GM21360 (cell line): ENCODE measurements at regions not wholly inside any gene's neighbourhood (a gene's known extent, or its start where the extent isn't known, plus 50 kb on each side); places are given as distances from the start of the nearest gene placed in this dataset.

ENCODE experiments used
- ATAC-seq: cut with Tn5 transposase; IDR thresholded peaks from one replicate; pipeline ENCODE4 v1.9.1; 2021; ENCODE audit warnings: mild to moderate bottlenecking, moderate library complexity; ENCODE audit not compliant: unreplicated experiment

- ATAC-seq: no peak
Observed at GRCh38 chr20:39266989-39267388, 304.8 kb downstream of the DHX35 start.

GRCh38 chr20:39264506-39265172, 302.5 kb downstream of the DHX35 start:
- ATAC-seq: no peak

- ATAC-seq: no peak
Observed at GRCh38 chr20:39263076-39263475, 300.9 kb downstream of the DHX35 start.

- no peak for ATAC-seq
Observed at GRCh38 chr20:39259808-39260207, 297.7 kb downstream of the DHX35 start.

- no peak for ATAC-seq
Observed at GRCh38 chr20:39259010-39259803, 297.1 kb downstream of the DHX35 start.

GRCh38 chr20:39258253-39258652, 296.1 kb downstream of the DHX35 start:
- ATAC-seq: no peak

GRCh38 chr20:39253051-39253755, 291.1 kb downstream of the DHX35 start:
- ATAC-seq: no peak

- no peak for ATAC-seq
Observed at GRCh38 chr20:39252035-39252434, 289.9 kb downstream of the DHX35 start.

- no peak for ATAC-seq
Observed at GRCh38 chr20:39249798-39250197, 287.7 kb downstream of the DHX35 start.

- ATAC-seq: no peak
Observed at GRCh38 chr20:39248862-39249485, 286.8 kb downstream of the DHX35 start.

GRCh38 chr20:39248171-39248861, 286.2 kb downstream of the DHX35 start:
- ATAC-seq: no peak

GRCh38 chr20:39246436-39246835, 284.3 kb downstream of the DHX35 start:
- ATAC-seq: no peak

- no peak for ATAC-seq
Observed at GRCh38 chr20:39245685-39246311, 283.7 kb downstream of the DHX35 start.

GRCh38 chr20:39243962-39244361, 281.8 kb downstream of the DHX35 start:
- ATAC-seq: no peak

GRCh38 chr20:39242614-39243013, 280.5 kb downstream of the DHX35 start:
- no peak for ATAC-seq

GRCh38 chr20:39234520-39235095, 272.5 kb downstream of the DHX35 start:
- ATAC-seq: no peak

- no peak for ATAC-seq
Observed at GRCh38 chr20:39233755-39234154, 271.6 kb downstream of the DHX35 start.

GRCh38 chr20:39227416-39227815, 265.3 kb downstream of the DHX35 start:
- no peak for ATAC-seq

- ATAC-seq: no peak
Observed at GRCh38 chr20:39225978-39226377, 263.8 kb downstream of the DHX35 start.

GRCh38 chr20:39225536-39225935, 263.4 kb downstream of the DHX35 start:
- ATAC-seq: no peak
